AG10803 (cell line): ENCODE measurements at regions not wholly inside any gene's neighbourhood (a gene's known extent, or its start where the extent isn't known, plus 50 kb on each side); places are given as distances from the start of the nearest gene placed in this dataset.
"Not testable (repeated sequence)": the region's sequence is repeated elsewhere in the genome, so short reads cannot be mapped to it uniquely, and the experiment has no call there.

ENCODE experiments used
- DNase-seq: peaks from one replicate; pipeline ENCODE4 v3.0.0; 2010; ENCODE audit warnings: low read depth
- H3K4me3 ChIP-seq: 2 replicates; pipeline ENCODE4 v1.5.1; 2011; ENCODE audit warnings: mild to moderate bottlenecking, low read length, control low read depth
- TF ChIP-seq, protein P1 (sequence below): conservative IDR thresholded peaks from 2 replicates; pipeline ENCODE4 v1.5.1; 2011; ENCODE audit warnings: mild to moderate bottlenecking, low read length, control low read depth, inconsistent platforms

DNA sequence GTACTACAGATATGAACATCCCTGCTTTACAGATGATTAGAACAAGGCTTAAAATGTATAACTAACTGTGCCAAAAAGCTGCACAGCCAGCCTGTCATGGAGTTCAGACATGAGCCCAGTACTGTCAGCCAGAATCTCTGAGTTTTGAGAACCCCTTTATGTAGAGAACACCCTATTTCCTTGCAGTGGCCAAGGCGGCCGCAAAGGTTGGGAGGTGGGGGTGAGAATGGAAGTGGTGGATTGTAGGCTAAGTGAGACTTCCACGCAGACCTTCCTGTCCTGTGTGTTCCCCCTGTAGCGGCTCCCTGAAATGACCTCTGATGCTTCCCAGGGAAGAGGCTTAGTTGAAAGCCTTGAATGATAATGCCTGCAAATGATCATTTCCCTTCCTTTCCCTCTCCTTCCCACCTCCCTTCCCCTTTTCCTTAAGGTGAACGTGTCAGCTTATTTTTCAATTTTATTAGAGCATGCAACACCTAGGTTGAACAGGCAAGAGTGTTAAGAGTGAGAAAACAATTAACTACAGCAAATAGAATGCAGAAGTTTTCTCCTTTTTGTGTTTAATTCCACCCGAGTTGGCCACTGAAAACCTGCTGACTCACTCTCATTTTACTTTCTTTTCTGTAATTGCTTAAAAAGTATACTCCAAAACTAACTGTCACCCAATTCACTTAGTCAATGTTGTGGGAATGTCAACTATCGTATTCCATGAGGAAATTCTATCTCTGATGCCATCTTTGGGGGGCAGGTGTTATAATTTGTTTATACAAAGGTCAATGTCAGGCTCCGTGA lies 167.0 kb upstream of the EDNRB start:
- TF ChIP-seq, protein P1, sequence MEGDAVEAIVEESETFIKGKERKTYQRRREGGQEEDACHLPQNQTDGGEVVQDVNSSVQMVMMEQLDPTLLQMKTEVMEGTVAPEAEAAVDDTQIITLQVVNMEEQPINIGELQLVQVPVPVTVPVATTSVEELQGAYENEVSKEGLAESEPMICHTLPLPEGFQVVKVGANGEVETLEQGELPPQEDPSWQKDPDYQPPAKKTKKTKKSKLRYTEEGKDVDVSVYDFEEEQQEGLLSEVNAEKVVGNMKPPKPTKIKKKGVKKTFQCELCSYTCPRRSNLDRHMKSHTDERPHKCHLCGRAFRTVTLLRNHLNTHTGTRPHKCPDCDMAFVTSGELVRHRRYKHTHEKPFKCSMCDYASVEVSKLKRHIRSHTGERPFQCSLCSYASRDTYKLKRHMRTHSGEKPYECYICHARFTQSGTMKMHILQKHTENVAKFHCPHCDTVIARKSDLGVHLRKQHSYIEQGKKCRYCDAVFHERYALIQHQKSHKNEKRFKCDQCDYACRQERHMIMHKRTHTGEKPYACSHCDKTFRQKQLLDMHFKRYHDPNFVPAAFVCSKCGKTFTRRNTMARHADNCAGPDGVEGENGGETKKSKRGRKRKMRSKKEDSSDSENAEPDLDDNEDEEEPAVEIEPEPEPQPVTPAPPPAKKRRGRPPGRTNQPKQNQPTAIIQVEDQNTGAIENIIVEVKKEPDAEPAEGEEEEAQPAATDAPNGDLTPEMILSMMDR, result no peak
- DNase-seq, result no peak
- H3K4me3 ChIP-seq, result peak overlapping the region; percentile 16; the same call in 1 of the 2 replicates

DNA sequence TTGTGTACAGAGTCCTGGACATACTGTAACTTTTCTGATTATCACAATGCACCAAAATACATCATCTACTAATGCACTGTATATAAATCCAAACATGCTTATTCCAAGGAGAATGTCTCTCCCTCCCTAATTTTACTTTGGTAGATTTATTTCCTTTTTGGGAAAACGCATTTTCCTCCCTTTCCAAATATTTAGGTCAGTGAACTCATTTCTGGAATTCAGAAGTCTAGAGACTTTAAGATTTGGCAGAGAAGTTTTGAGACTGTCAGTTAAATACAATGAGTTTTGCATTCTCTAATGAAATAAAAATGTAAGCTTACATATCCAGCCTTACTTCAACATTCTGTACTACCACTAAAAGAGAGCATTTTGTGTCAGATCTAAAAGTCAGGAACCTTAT lies 165.8 kb upstream of the EDNRB start:
- H3K4me3 ChIP-seq, result no peak overlapping the region
- DNase-seq, result no peak
- TF ChIP-seq, protein P1, result no peak

- DNase-seq, result no peak
- H3K4me3 ChIP-seq, result no peak overlapping the region
- TF ChIP-seq, protein P1, result no peak
Measured at GRCh38 chr13:78078168-78078567, 159.5 kb upstream of the EDNRB start.

- no peak overlapping the region for H3K4me3 ChIP-seq
- DNase-seq, result no peak
- TF ChIP-seq, protein P1, result no peak
Measured at GRCh38 chr13:78067290-78067689, 148.7 kb upstream of the EDNRB start.

DNA sequence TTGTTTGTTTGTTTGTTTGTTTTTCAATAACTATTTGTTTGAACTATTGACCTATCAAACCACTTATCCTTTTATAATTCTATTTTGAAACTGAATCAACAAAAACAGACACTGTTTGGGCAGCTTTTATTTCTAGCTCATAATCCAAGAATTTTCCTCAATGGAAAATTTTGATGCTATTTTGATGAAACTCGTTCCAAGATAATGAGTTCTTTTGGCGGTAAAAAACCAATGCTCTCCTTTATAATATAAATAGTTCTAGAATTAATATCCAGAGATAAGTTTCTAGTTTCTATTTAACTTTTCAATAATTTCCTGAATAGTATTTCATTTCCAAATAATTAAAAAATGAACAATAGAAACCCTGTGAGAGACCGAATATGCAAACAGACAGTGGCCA lies 146.5 kb upstream of the EDNRB start:
- TF ChIP-seq, protein P1, result no peak
- H3K4me3 ChIP-seq, result no peak overlapping the region
- DNase-seq, result no peak

GRCh38 chr13:78061806-78062205 lies 143.2 kb upstream of the EDNRB start:
- no peak overlapping the region for H3K4me3 ChIP-seq
- DNase-seq, result no peak
- TF ChIP-seq, protein P1, result no peak

- no peak for DNase-seq
- TF ChIP-seq, protein P1, result no peak
Measured at GRCh38 chr13:78060966-78061365, 142.3 kb upstream of the EDNRB start.

GRCh38 chr13:78056865-78057264 lies 138.2 kb upstream of the EDNRB start:
- not testable (repeated sequence) for DNase-seq

More at GRCh38 chr13:78060966-78061365, 142.3 kb upstream of the EDNRB start:
- H3K4me3 ChIP-seq, result no peak overlapping the region

More at GRCh38 chr13:78056865-78057264, 138.2 kb upstream of the EDNRB start:
- H3K4me3 ChIP-seq, result not testable (repeated sequence)
